HAP-1 (cell line): ENCODE measurements at regions not wholly inside any gene's neighbourhood (a gene's known extent, or its start where the extent isn't known, plus 50 kb on each side); places are given as distances from the start of the nearest gene placed in this dataset.
"Not testable (repeated sequence)": the region's sequence is repeated elsewhere in the genome, so short reads cannot be mapped to it uniquely, and the experiment has no call there.

Experiments used
- DNase-seq, 2 experiments: peaks; one replicate each; pipeline ENCODE4 v3.0.0-alpha.2; 2016 to 2020; ENCODE audit warnings: low spot score in 2 of 2
- H3K27me3 ChIP-seq: fragments of 250-450 bp; sonication (Bioruptor Pico); 2 replicates; pipeline ENCODE4 v1.5.1; 2020; ENCODE audit warnings: low read depth, mild to moderate bottlenecking, moderate library complexity
- H3K36me3 ChIP-seq: fragments of 250-450 bp; sonication (Bioruptor Pico); replicated peaks from 2 replicates; pipeline ENCODE4 v1.5.1; 2020; ENCODE audit warnings: mild to moderate bottlenecking
- H3K4me1 ChIP-seq: fragments of 250-450 bp; sonication (Bioruptor Pico); 2 replicates; pipeline ENCODE4 v1.5.1; 2020; ENCODE audit warnings: mild to moderate bottlenecking
- H3K4me3 ChIP-seq: fragments of 250-450 bp; sonication (Bioruptor Pico); 2 replicates; pipeline ENCODE4 v1.5.1; 2020; ENCODE audit warnings: mild to moderate bottlenecking, moderate library complexity
- H3K9me3 ChIP-seq: fragments of 250-450 bp; sonication (Bioruptor Pico); 2 replicates; pipeline ENCODE4 v1.5.1; 2020; ENCODE audit warnings: mild to moderate bottlenecking, moderate library complexity
- in situ Hi-C: fragments of 300-500 bp; cut with MboI; formaldehyde crosslinking; loops from 3 replicates; pipeline ENCODE4 v1.14.3; 2020; ENCODE audit warnings: low sequenced_read_pairs, inconsistent platforms, mixed read lengths

- Histone ChIP-seq H3K27me3 (peaks cover 10% of the 10 kb centered on the region; the same call in 1 of the 2 replicates), H3K9me3 (no peaks in the 10 kb centered on the region), H3K36me3 (no peaks in the 10 kb centered on the region), H3K4me1 (no peaks in the 10 kb centered on the region), H3K4me3 (no peak overlapping the region)
- in situ Hi-C loops: no loop called here
- DNase-seq: no peak
Observed at GRCh38 chr6:1227935-1228753, 83.8 kb upstream of the FOXQ1 start.

GRCh38 chr6:1227600-1227934 lies 84.3 kb upstream of the FOXQ1 start:
- Histone ChIP-seq H3K36me3 (no peaks in the 10 kb centered on the region), H3K9me3 (no peaks in the 10 kb centered on the region), H3K27me3 (peaks cover 10% of the 10 kb centered on the region; the same call in 1 of the 2 replicates), H3K4me3 (no peak overlapping the region), H3K4me1 (no peaks in the 10 kb centered on the region)
- DNase-seq: no peak
- in situ Hi-C loops: no loop called here

- no peaks in the 10 kb centered on the region for H3K4me1 ChIP-seq
- no peaks in the 10 kb centered on the region for H3K36me3 ChIP-seq
- DNase-seq: no peak
- H3K27me3 ChIP-seq: peaks cover 7% of the 10 kb centered on the region; the same call in 1 of the 2 replicates
- H3K9me3 ChIP-seq: no peaks in the 10 kb centered on the region
- no peak overlapping the region for H3K4me3 ChIP-seq
- in situ Hi-C loops: no loop called here
Observed at GRCh38 chr6:1226277-1227099, 85.4 kb upstream of the FOXQ1 start.

- Histone ChIP-seq H3K4me3 (no peak overlapping the region), H3K36me3 (no peaks in the 10 kb centered on the region), H3K27me3 (no peaks in the 10 kb centered on the region; the same call in 1 of the 2 replicates), H3K4me1 (no peaks in the 10 kb centered on the region), H3K9me3 (no peaks in the 10 kb centered on the region)
- in situ Hi-C loops: no loop called here
- no peak for DNase-seq
Observed at GRCh38 chr6:1224514-1224913, 87.4 kb upstream of the FOXQ1 start.

GRCh38 chr6:1222728-1223595 lies 88.9 kb upstream of the FOXQ1 start:
- H3K27me3 ChIP-seq: no peaks in the 10 kb centered on the region; the same call in 1 of the 2 replicates
- no peaks in the 10 kb centered on the region for H3K36me3 ChIP-seq
- H3K4me3 ChIP-seq: no peak overlapping the region
- no peaks in the 10 kb centered on the region for H3K9me3 ChIP-seq
- in situ Hi-C loops: no loop called here
- no peaks in the 10 kb centered on the region for H3K4me1 ChIP-seq
- DNase-seq: no peak

- Histone ChIP-seq H3K9me3 (no peaks in the 10 kb centered on the region), H3K36me3 (no peaks in the 10 kb centered on the region), H3K4me3 (no peak overlapping the region), H3K27me3 (peaks cover 3% of the 10 kb centered on the region; the same call in 1 of the 2 replicates), H3K4me1 (no peaks in the 10 kb centered on the region)
- in situ Hi-C loops: no loop called here
- no peak for DNase-seq
Observed at GRCh38 chr6:1217396-1217795, 94.5 kb upstream of the FOXQ1 start.

GRCh38 chr6:1216488-1216974 lies 95.4 kb upstream of the FOXQ1 start:
- peaks cover 3% of the 10 kb centered on the region; the same call in 1 of the 2 replicates for H3K27me3 ChIP-seq
- H3K9me3 ChIP-seq: no peaks in the 10 kb centered on the region
- no peaks in the 10 kb centered on the region for H3K36me3 ChIP-seq
- no peaks in the 10 kb centered on the region for H3K4me1 ChIP-seq
- in situ Hi-C loops: no loop called here
- H3K4me3 ChIP-seq: no peak overlapping the region
- no peak for DNase-seq

GRCh38 chr6:1215884-1216487 lies 95.9 kb upstream of the FOXQ1 start:
- H3K27me3 ChIP-seq: peaks cover 3% of the 10 kb centered on the region; the same call in 1 of the 2 replicates
- H3K9me3 ChIP-seq: no peaks in the 10 kb centered on the region
- in situ Hi-C loops: no loop called here
- no peaks in the 10 kb centered on the region for H3K36me3 ChIP-seq
- H3K4me3 ChIP-seq: no peak overlapping the region
- DNase-seq: no peak
- H3K4me1 ChIP-seq: no peaks in the 10 kb centered on the region

- H3K9me3 ChIP-seq: no peaks in the 10 kb centered on the region
- H3K4me1 ChIP-seq: no peaks in the 10 kb centered on the region
- in situ Hi-C loops: no loop called here
- H3K27me3 ChIP-seq: peaks cover 3% of the 10 kb centered on the region; the same call in 1 of the 2 replicates
- DNase-seq: no peak
- no peaks in the 10 kb centered on the region for H3K36me3 ChIP-seq
- H3K4me3 ChIP-seq: no peak overlapping the region
Observed at GRCh38 chr6:1215023-1215422, 96.9 kb upstream of the FOXQ1 start.

- DNase-seq: no peak
- Histone ChIP-seq H3K4me1 (no peaks in the 10 kb centered on the region), H3K36me3 (no peaks in the 10 kb centered on the region), H3K27me3 (peaks cover 3% of the 10 kb centered on the region; the same call in 1 of the 2 replicates), H3K4me3 (no peak overlapping the region), H3K9me3 (no peaks in the 10 kb centered on the region)
- in situ Hi-C loops: no loop called here
Observed at GRCh38 chr6:1212919-1213318, 99.0 kb upstream of the FOXQ1 start.

- H3K4me3 ChIP-seq, H3K4me1 ChIP-seq, in situ Hi-C loops, DNase-seq, H3K27me3 ChIP-seq, H3K36me3 ChIP-seq, H3K9me3 ChIP-seq: not testable (repeated sequence)
Observed at GRCh38 chr6:1212138-1212537, 99.8 kb upstream of the FOXQ1 start.

GRCh38 chr6:1210631-1211030 lies 101.3 kb upstream of the FOXQ1 start:
- H3K4me3 ChIP-seq, H3K9me3 ChIP-seq, H3K27me3 ChIP-seq, in situ Hi-C loops, H3K4me1 ChIP-seq, H3K36me3 ChIP-seq, DNase-seq: not testable (repeated sequence)

GRCh38 chr6:1208876-1209275 lies 103.0 kb upstream of the FOXQ1 start:
- no peaks in the 10 kb centered on the region for H3K9me3 ChIP-seq
- no peaks in the 10 kb centered on the region for H3K36me3 ChIP-seq
- H3K4me1 ChIP-seq: no peaks in the 10 kb centered on the region
- in situ Hi-C loops: no loop called here
- no peaks in the 10 kb centered on the region for H3K27me3 ChIP-seq
- H3K4me3 ChIP-seq: no peak overlapping the region
- no peak for DNase-seq
